ENCODE measurements at regions not wholly inside any gene's neighbourhood (a gene's known extent, or its start where the extent isn't known, plus 50 kb on each side); places are given as distances from the start of the nearest gene placed in this dataset.

DNA sequence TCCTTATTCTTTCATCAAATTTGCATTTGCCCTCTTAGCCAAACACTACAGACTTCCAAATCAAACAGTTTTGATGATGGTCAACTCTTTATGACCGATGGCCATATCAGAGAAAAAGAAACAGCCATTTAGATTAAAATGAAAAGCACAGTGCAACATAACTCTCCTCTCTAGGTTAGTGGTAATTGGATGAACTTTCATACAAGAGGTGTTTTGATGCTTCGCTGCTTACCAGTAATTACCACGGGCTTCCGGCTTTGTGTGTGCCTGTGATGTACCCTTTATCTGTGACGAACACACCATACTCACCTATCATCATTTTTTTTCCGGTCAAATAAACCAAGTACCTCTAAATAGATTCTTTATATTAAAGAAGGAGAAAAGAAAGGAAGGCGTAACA, 181.8 kb downstream of the FOXA2 start:
- intact Hi-C loops (cut with micrococcal nuclease; ENCODE audit: unreplicated experiment) = loop anchor here (5.0 kb wide), 3 partner anchors 70 to 135 kb away; no protein-coding TSS in a partner anchor
- Histone ChIP-seq H3K9me3 (no peaks in the 10 kb centered on the region), H3K4me1 (peaks cover 15% of the 10 kb centered on the region), H3K4me3 (ENCODE audit: low read depth, low read length) (no peak overlapping the region), H3K36me3 (ENCODE audit: control insufficient read depth, insufficient read depth, low read length) (no peaks in the 10 kb centered on the region), H3K27me3 (replicated peaks; ENCODE audit: control insufficient read depth, insufficient read depth, low read length) (no peaks in the 10 kb centered on the region)
- peaks cover 27% of the 10 kb centered on the region for H3K4me1 Mint-ChIP-seq (ENCODE audit: low read depth, unreplicated experiment)
- H3K27me3 Mint-ChIP-seq (ENCODE audit: insufficient read depth, unreplicated experiment) = no peaks in the 10 kb centered on the region
- no peaks in the 10 kb centered on the region for H3K36me3 Mint-ChIP-seq (ENCODE audit: insufficient read depth, unreplicated experiment)
- H3K4me3 Mint-ChIP-seq (ENCODE audit: unreplicated experiment) = peak overlapping the region; percentile 72
- ChIA-PET CTCF (interaction anchor here (0.7 to 1.3 kb wide), 5 partner anchors 27 to 283 kb away, joined by 3 to 7 read pairs (median 6); no protein-coding TSS in a partner anchor), POLR2A (interaction anchor here (0.6 to 1.7 kb wide), 6 partner anchors 9 to 182 kb away, joined by 3 to 17 read pairs (median 5); partner anchors contain the start of gene FOXA2)
- peak overlapping the region; percentile 39 for H3K27ac Mint-ChIP-seq (ENCODE audit: unreplicated experiment)
- no TSS peak for BruUV-seq (replicated peaks)
- no peaks in the 10 kb centered on the region for H3K9me3 Mint-ChIP-seq (ENCODE audit: unreplicated experiment)
- DNase-seq = no peak
- TF ChIP-seq, protein P1, sequence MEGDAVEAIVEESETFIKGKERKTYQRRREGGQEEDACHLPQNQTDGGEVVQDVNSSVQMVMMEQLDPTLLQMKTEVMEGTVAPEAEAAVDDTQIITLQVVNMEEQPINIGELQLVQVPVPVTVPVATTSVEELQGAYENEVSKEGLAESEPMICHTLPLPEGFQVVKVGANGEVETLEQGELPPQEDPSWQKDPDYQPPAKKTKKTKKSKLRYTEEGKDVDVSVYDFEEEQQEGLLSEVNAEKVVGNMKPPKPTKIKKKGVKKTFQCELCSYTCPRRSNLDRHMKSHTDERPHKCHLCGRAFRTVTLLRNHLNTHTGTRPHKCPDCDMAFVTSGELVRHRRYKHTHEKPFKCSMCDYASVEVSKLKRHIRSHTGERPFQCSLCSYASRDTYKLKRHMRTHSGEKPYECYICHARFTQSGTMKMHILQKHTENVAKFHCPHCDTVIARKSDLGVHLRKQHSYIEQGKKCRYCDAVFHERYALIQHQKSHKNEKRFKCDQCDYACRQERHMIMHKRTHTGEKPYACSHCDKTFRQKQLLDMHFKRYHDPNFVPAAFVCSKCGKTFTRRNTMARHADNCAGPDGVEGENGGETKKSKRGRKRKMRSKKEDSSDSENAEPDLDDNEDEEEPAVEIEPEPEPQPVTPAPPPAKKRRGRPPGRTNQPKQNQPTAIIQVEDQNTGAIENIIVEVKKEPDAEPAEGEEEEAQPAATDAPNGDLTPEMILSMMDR (IDR thresholded peaks at IDR 0.05; ENCODE audit: insufficient read depth in 1 of 2, low read depth in 1 of 2, low read length in 1 of 2, severe bottlenecking in 1 of 2, unreplicated experiment in 1 of 2) = no peak

DNA sequence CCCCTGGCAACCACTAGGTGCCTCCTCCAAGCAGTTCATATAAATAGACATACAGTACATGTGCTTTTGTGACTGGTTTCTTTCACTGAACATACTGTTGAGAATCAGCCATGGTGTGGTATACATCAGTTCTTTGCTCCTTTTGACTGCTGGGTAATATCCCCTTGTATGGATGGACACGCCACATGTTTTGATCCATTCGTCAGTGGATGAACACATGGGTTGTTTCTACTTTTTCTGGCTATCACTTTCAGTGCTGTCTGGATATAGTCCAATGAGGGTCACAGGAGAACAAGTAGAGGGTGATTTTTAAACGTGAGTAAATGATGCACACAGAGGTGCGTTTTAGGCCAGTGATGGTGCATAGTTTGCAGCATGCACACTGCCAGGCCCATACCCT, 183.9 kb downstream of the FOXA2 start:
- H3K27me3 ChIP-seq (replicated peaks; ENCODE audit: control insufficient read depth, insufficient read depth, low read length) = no peaks in the 10 kb centered on the region
- TF ChIP-seq, protein P1 (IDR thresholded peaks at IDR 0.05; ENCODE audit: insufficient read depth in 1 of 2, low read depth in 1 of 2, low read length in 1 of 2, severe bottlenecking in 1 of 2, unreplicated experiment in 1 of 2) = no peak
- Mint-ChIP-seq H3K27ac (ENCODE audit: unreplicated experiment) (no peak overlapping the region), H3K27me3 (ENCODE audit: insufficient read depth, unreplicated experiment) (no peaks in the 10 kb centered on the region), H3K9me3 (ENCODE audit: unreplicated experiment) (no peaks in the 10 kb centered on the region), H3K36me3 (ENCODE audit: insufficient read depth, unreplicated experiment) (no peaks in the 10 kb centered on the region), H3K4me3 (ENCODE audit: unreplicated experiment) (no peak overlapping the region), H3K4me1 (ENCODE audit: low read depth, unreplicated experiment) (peaks cover 13% of the 10 kb centered on the region)
- ChIA-PET CTCF (no interaction called here), POLR2A (no interaction called here)
- BruUV-seq (replicated peaks) = no TSS peak
- H3K36me3 ChIP-seq (ENCODE audit: control insufficient read depth, insufficient read depth, low read length) = no peaks in the 10 kb centered on the region
- no peak for DNase-seq
- no peak overlapping the region for H3K4me3 ChIP-seq (ENCODE audit: low read depth, low read length)
- H3K9me3 ChIP-seq = no peaks in the 10 kb centered on the region
- peaks cover 15% of the 10 kb centered on the region for H3K4me1 ChIP-seq
- intact Hi-C loops (cut with micrococcal nuclease; ENCODE audit: unreplicated experiment) = loop anchor here (5.0 kb wide), 3 partner anchors 72 to 137 kb away; no protein-coding TSS in a partner anchor

DNA sequence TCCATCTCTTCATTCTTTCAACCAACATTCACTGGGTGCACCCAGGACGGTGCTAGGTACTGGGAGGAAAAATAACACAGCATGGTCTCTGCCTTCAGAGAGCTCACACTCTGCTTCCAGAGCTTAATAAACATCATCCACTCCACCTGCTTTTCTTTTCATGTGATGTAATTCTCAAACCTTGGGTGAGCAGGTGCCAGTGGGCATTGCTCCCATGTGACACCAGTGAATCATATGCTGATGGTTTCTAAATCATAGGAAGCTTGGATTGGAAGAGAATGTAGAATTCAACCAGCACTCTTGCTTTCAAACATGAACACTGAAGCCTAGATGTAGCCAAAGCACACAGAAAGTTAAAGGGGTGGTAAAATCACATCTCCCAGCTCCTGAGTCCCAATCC, 189.8 kb downstream of the FOXA2 start:
- peaks cover 7% of the 10 kb centered on the region for H3K4me1 Mint-ChIP-seq (ENCODE audit: low read depth, unreplicated experiment)
- Histone ChIP-seq H3K4me3 (ENCODE audit: low read depth, low read length) (no peak overlapping the region), H3K36me3 (ENCODE audit: control insufficient read depth, insufficient read depth, low read length) (no peaks in the 10 kb centered on the region), H3K4me1 (no peaks in the 10 kb centered on the region), H3K27me3 (replicated peaks; ENCODE audit: control insufficient read depth, insufficient read depth, low read length) (peaks cover 2% of the 10 kb centered on the region; the same call in 1 of the 2 replicates), H3K9me3 (no peaks in the 10 kb centered on the region)
- no peak for DNase-seq
- no peaks in the 10 kb centered on the region for H3K36me3 Mint-ChIP-seq (ENCODE audit: insufficient read depth, unreplicated experiment)
- TF ChIP-seq, protein P1 (IDR thresholded peaks at IDR 0.05; ENCODE audit: insufficient read depth in 1 of 2, low read depth in 1 of 2, low read length in 1 of 2, severe bottlenecking in 1 of 2, unreplicated experiment in 1 of 2) = no peak
- H3K4me3 Mint-ChIP-seq (ENCODE audit: unreplicated experiment) = no peak overlapping the region
- intact Hi-C loops (cut with micrococcal nuclease; ENCODE audit: unreplicated experiment) = no loop called here
- ChIA-PET POLR2A (no interaction called here), CTCF (no interaction called here)
- BruUV-seq (replicated peaks) = no TSS peak
- no peak overlapping the region for H3K27ac Mint-ChIP-seq (ENCODE audit: unreplicated experiment)
- peaks cover 3% of the 10 kb centered on the region for H3K27me3 Mint-ChIP-seq (ENCODE audit: insufficient read depth, unreplicated experiment)
- H3K9me3 Mint-ChIP-seq (ENCODE audit: unreplicated experiment) = no peaks in the 10 kb centered on the region

All from Caco-2 (cell line).